ENCODE measurements at regions not wholly inside any gene's neighbourhood (a gene's known extent, or its start where the extent isn't known, plus 50 kb on each side); places are given as distances from the start of the nearest gene placed in this dataset.

- H3K27ac ChIP-seq (ENCODE audit: low read depth, low read length, severe bottlenecking): no peak overlapping the region
- H3K36me3 ChIP-seq (ENCODE audit: control insufficient read depth, insufficient read depth, low read length): no peaks in the 10 kb centered on the region
- no peaks in the 10 kb centered on the region for H3K9me3 ChIP-seq (ENCODE audit: control insufficient read depth, low read length)
- no peak overlapping the region for H3K4me3 ChIP-seq (ENCODE audit: extremely low read depth, insufficient read depth, low read length, poor library complexity, severe bottlenecking)
- no peaks in the 10 kb centered on the region for H3K4me1 ChIP-seq (ENCODE audit: control insufficient read depth, insufficient read depth, low read length, poor library complexity, severe bottlenecking)
Observed at GRCh38 chrX:84932814-84933213, 70.9 kb upstream of the APOOL start.

GRCh38 chrX:84933956-84934556 is 69.6 kb upstream of the APOOL start:
- Histone ChIP-seq H3K4me1 (ENCODE audit: control insufficient read depth, insufficient read depth, low read length, poor library complexity, severe bottlenecking) (no peaks in the 10 kb centered on the region), H3K4me3 (ENCODE audit: extremely low read depth, insufficient read depth, low read length, poor library complexity, severe bottlenecking) (no peak overlapping the region), H3K27ac (ENCODE audit: low read depth, low read length, severe bottlenecking) (no peak overlapping the region), H3K9me3 (ENCODE audit: control insufficient read depth, low read length) (no peaks in the 10 kb centered on the region), H3K36me3 (ENCODE audit: control insufficient read depth, insufficient read depth, low read length) (no peaks in the 10 kb centered on the region)
- 97 to 98% methylated on average over 8 to 16 of the region's 46 CpGs for WGBS, 2 experiments (ENCODE audit: insufficient coverage in 2 of 2)
